ENCODE measurements at regions not wholly inside any gene's neighbourhood (a gene's known extent, or its start where the extent isn't known, plus 50 kb on each side); places are given as distances from the start of the nearest gene placed in this dataset.

- TF ChIP-seq CTCF (IDR thresholded peaks at IDR 0.05; ENCODE audit: insufficient read depth, low read depth, low read length): no peak
- TF ChIP-seq EZH2 (IDR thresholded peaks at IDR 0.05; ENCODE audit: insufficient read depth, low read length): no peak
Observed at GRCh38 chr14:61132894-61133293, 148.2 kb downstream of the TMEM30B start.

Data from astrocyte (in vitro differentiated cells and primary cell).